Left ventricle myocardium inferior (tissue), 1 donor: ENCODE measurements at regions not wholly inside any gene's neighbourhood (a gene's known extent, or its start where the extent isn't known, plus 50 kb on each side); places are given as distances from the start of the nearest gene placed in this dataset.

ENCODE experiments used
- DNase-seq: peaks from one replicate; pipeline ENCODE4 v3.0.0-alpha.2; 2020
- H3K27ac ChIP-seq: fragments of 200-600 bp; replicated peaks from 2 replicates; pipeline ENCODE4 v1.8.0; 2021
- H3K27me3 ChIP-seq: fragments of 200-600 bp; 2 replicates; pipeline ENCODE4 v1.8.0; 2021; ENCODE audit warnings: low read depth
- H3K36me3 ChIP-seq: fragments of 200-600 bp; 2 replicates; pipeline ENCODE4 v1.8.0; 2021
- H3K4me1 ChIP-seq: fragments of 200-600 bp; 2 replicates; pipeline ENCODE4 v1.8.0; 2021
- H3K4me3 ChIP-seq: fragments of 200-600 bp; 2 replicates; pipeline ENCODE4 v1.8.0; 2021; ENCODE audit warnings: mild to moderate bottlenecking, moderate library complexity
- H3K9me3 ChIP-seq: fragments of 200-600 bp; replicated peaks from 2 replicates; pipeline ENCODE4 v1.8.0; 2021
- CTCF ChIP-seq: fragments of 200-600 bp; IDR thresholded peaks from 2 replicates; pipeline ENCODE4 v1.8.0; 2021; ENCODE audit warnings: antibody characterized with exemption, mild to moderate bottlenecking, borderline replicate concordance
- intact Hi-C: fragments of 100-400 bp; cut with micrococcal nuclease; formaldehyde crosslinking; loops from one replicate; pipeline ENCODE4 v1.11.0; 2022
- donor health status: DM: no; HTN: yes; CAD: no; lungs with severe emphysema.

- TF ChIP-seq CTCF, result no peak
- no peaks in the 10 kb centered on the region for H3K4me1 ChIP-seq
- intact Hi-C loops, result no loop called here
- no peak overlapping the region for H3K4me3 ChIP-seq
- no peak for DNase-seq
- H3K36me3 ChIP-seq, result no peaks in the 10 kb centered on the region
- H3K27me3 ChIP-seq, result no peaks in the 10 kb centered on the region
- no peaks in the 10 kb centered on the region for H3K9me3 ChIP-seq
- H3K27ac ChIP-seq, result peak overlapping the region; percentile 61
Measured at GRCh38 chr2:59594671-59595222, 958.7 kb downstream of the BCL11A start.

GRCh38 chr2:59590798-59591197, 962.7 kb downstream of the BCL11A start:
- intact Hi-C loops, result no loop called here
- no peak for DNase-seq
- no peak for TF ChIP-seq CTCF

GRCh38 chr2:59589881-59590280, 963.6 kb downstream of the BCL11A start:
- intact Hi-C loops, result no loop called here
- Histone ChIP-seq H3K27ac (no peak overlapping the region), H3K4me1 (no peaks in the 10 kb centered on the region), H3K36me3 (no peaks in the 10 kb centered on the region), H3K4me3 (no peak overlapping the region), H3K9me3 (no peaks in the 10 kb centered on the region), H3K27me3 (no peaks in the 10 kb centered on the region)
- DNase-seq, result no peak
- no peak for TF ChIP-seq CTCF

More at GRCh38 chr2:59590798-59591197, 962.7 kb downstream of the BCL11A start:
- Histone ChIP-seq H3K27me3 (no peaks in the 10 kb centered on the region), H3K9me3 (no peaks in the 10 kb centered on the region), H3K4me1 (no peaks in the 10 kb centered on the region), H3K27ac (no peak overlapping the region), H3K4me3 (no peak overlapping the region), H3K36me3 (no peaks in the 10 kb centered on the region)

- no peaks in the 10 kb centered on the region for H3K4me1 ChIP-seq
- H3K27ac ChIP-seq, result no peak overlapping the region
- intact Hi-C loops, result no loop called here
- DNase-seq, result no peak
- TF ChIP-seq CTCF, result no peak
- H3K36me3 ChIP-seq, result no peaks in the 10 kb centered on the region
- no peak overlapping the region for H3K4me3 ChIP-seq
- no peaks in the 10 kb centered on the region for H3K9me3 ChIP-seq
- H3K27me3 ChIP-seq, result no peaks in the 10 kb centered on the region
Measured at GRCh38 chr2:59588286-59588685, 965.2 kb downstream of the BCL11A start.

- DNase-seq, result no peak
- no peaks in the 10 kb centered on the region for H3K27me3 ChIP-seq
- no peak overlapping the region for H3K27ac ChIP-seq
- H3K9me3 ChIP-seq, result no peaks in the 10 kb centered on the region
- no peaks in the 10 kb centered on the region for H3K4me1 ChIP-seq
- H3K4me3 ChIP-seq, result no peak overlapping the region
- intact Hi-C loops, result no loop called here
- TF ChIP-seq CTCF, result no peak
- no peaks in the 10 kb centered on the region for H3K36me3 ChIP-seq
Measured at GRCh38 chr2:59586176-59586575, 967.3 kb downstream of the BCL11A start.
